ENCODE measurements at regions not wholly inside any gene's neighbourhood (a gene's known extent, or its start where the extent isn't known, plus 50 kb on each side); places are given as distances from the start of the nearest gene placed in this dataset.

- H3K4me1 Mint-ChIP-seq: peaks cover 10% of the 10 kb centered on the region
- no peak overlapping the region for H3K27ac Mint-ChIP-seq (ENCODE audit: low read depth)
- H3K36me3 Mint-ChIP-seq (ENCODE audit: insufficient read depth): no peaks in the 10 kb centered on the region
- peaks cover 41% of the 10 kb centered on the region for H3K27me3 Mint-ChIP-seq
- DNase-seq (ENCODE audit: low spot score in 2 of 2) (no peak), ATAC-seq (replicated peaks; ENCODE audit: extremely low read depth, poor library complexity, severe bottlenecking) (no peak)
- H3K4me3 Mint-ChIP-seq: no peak overlapping the region
- no peaks in the 10 kb centered on the region for H3K9me3 Mint-ChIP-seq
These were observed 95.4 kb upstream of the LIFR start for GRCh38 chr5:38651806-38652205.

- Mint-ChIP-seq H3K36me3 (ENCODE audit: insufficient read depth) (no peaks in the 10 kb centered on the region), H3K4me3 (no peak overlapping the region), H3K9me3 (no peaks in the 10 kb centered on the region), H3K27ac (ENCODE audit: low read depth) (no peak overlapping the region), H3K27me3 (peaks cover 41% of the 10 kb centered on the region), H3K4me1 (peaks cover 10% of the 10 kb centered on the region)
- no peak for ATAC-seq (replicated peaks; ENCODE audit: extremely low read depth, poor library complexity, severe bottlenecking)
- DNase-seq (ENCODE audit: low spot score in 2 of 2): no peak
These were observed 96.9 kb upstream of the LIFR start for GRCh38 chr5:38653389-38653788.

- Mint-ChIP-seq H3K4me1 (peaks cover 2% of the 10 kb centered on the region), H3K27me3 (peaks cover 37% of the 10 kb centered on the region), H3K27ac (ENCODE audit: low read depth) (no peak overlapping the region), H3K36me3 (ENCODE audit: insufficient read depth) (no peaks in the 10 kb centered on the region), H3K4me3 (no peak overlapping the region), H3K9me3 (no peaks in the 10 kb centered on the region)
- ATAC-seq (replicated peaks; ENCODE audit: extremely low read depth, poor library complexity, severe bottlenecking): no peak
- no peak for DNase-seq (ENCODE audit: low spot score in 2 of 2)
These were observed 99.2 kb upstream of the LIFR start for GRCh38 chr5:38655691-38656090.

GRCh38 chr5:38656568-38656967 lies 100.1 kb upstream of the LIFR start:
- no peak overlapping the region for H3K4me3 Mint-ChIP-seq
- no peaks in the 10 kb centered on the region for H3K9me3 Mint-ChIP-seq
- no peak overlapping the region for H3K27ac Mint-ChIP-seq (ENCODE audit: low read depth)
- H3K4me1 Mint-ChIP-seq: no peaks in the 10 kb centered on the region
- no peak for ATAC-seq (replicated peaks; ENCODE audit: extremely low read depth, poor library complexity, severe bottlenecking)
- DNase-seq (ENCODE audit: low spot score in 2 of 2): no peak
- H3K27me3 Mint-ChIP-seq: peaks cover 42% of the 10 kb centered on the region
- no peaks in the 10 kb centered on the region for H3K36me3 Mint-ChIP-seq (ENCODE audit: insufficient read depth)

GRCh38 chr5:38657020-38657419 lies 100.6 kb upstream of the LIFR start:
- ATAC-seq (replicated peaks; ENCODE audit: extremely low read depth, poor library complexity, severe bottlenecking) (no peak), DNase-seq (ENCODE audit: low spot score in 2 of 2) (no peak)
- Mint-ChIP-seq H3K4me3 (no peak overlapping the region), H3K27ac (ENCODE audit: low read depth) (no peak overlapping the region), H3K27me3 (peaks cover 42% of the 10 kb centered on the region), H3K9me3 (no peaks in the 10 kb centered on the region), H3K4me1 (no peaks in the 10 kb centered on the region), H3K36me3 (ENCODE audit: insufficient read depth) (no peaks in the 10 kb centered on the region)

- H3K4me1 Mint-ChIP-seq: no peaks in the 10 kb centered on the region
- H3K36me3 Mint-ChIP-seq (ENCODE audit: insufficient read depth): no peaks in the 10 kb centered on the region
- DNase-seq (ENCODE audit: low spot score in 2 of 2) (no peak), ATAC-seq (replicated peaks; ENCODE audit: extremely low read depth, poor library complexity, severe bottlenecking) (no peak)
- H3K27me3 Mint-ChIP-seq: peaks cover 56% of the 10 kb centered on the region
- H3K4me3 Mint-ChIP-seq: no peak overlapping the region
- H3K9me3 Mint-ChIP-seq: no peaks in the 10 kb centered on the region
- H3K27ac Mint-ChIP-seq (ENCODE audit: low read depth): no peak overlapping the region
These were observed 103.8 kb upstream of the LIFR start for GRCh38 chr5:38660194-38660668.

- DNase-seq (ENCODE audit: low spot score in 2 of 2): no peak
- no peak for ATAC-seq (replicated peaks; ENCODE audit: extremely low read depth, poor library complexity, severe bottlenecking)
- H3K9me3 Mint-ChIP-seq: no peaks in the 10 kb centered on the region
- no peaks in the 10 kb centered on the region for H3K36me3 Mint-ChIP-seq (ENCODE audit: insufficient read depth)
- H3K27ac Mint-ChIP-seq (ENCODE audit: low read depth): no peak overlapping the region
- no peak overlapping the region for H3K4me3 Mint-ChIP-seq
- no peaks in the 10 kb centered on the region for H3K4me1 Mint-ChIP-seq
- H3K27me3 Mint-ChIP-seq: peaks cover 65% of the 10 kb centered on the region
These were observed 105.6 kb upstream of the LIFR start for GRCh38 chr5:38662090-38662489.

GRCh38 chr5:38663249-38663648 lies 106.8 kb upstream of the LIFR start:
- ATAC-seq (replicated peaks; ENCODE audit: extremely low read depth, poor library complexity, severe bottlenecking): no peak
- no peak for DNase-seq (ENCODE audit: low spot score in 2 of 2)
- no peaks in the 10 kb centered on the region for H3K9me3 Mint-ChIP-seq

GRCh38 chr5:38666668-38667498 lies 110.4 kb upstream of the LIFR start:
- no peaks in the 10 kb centered on the region for H3K9me3 Mint-ChIP-seq
- H3K4me1 Mint-ChIP-seq: no peaks in the 10 kb centered on the region
- ATAC-seq (replicated peaks; ENCODE audit: extremely low read depth, poor library complexity, severe bottlenecking) (no peak), DNase-seq (ENCODE audit: low spot score in 2 of 2) (no peak)
- H3K36me3 Mint-ChIP-seq (ENCODE audit: insufficient read depth): no peaks in the 10 kb centered on the region
- H3K4me3 Mint-ChIP-seq: no peak overlapping the region
- peaks cover 42% of the 10 kb centered on the region for H3K27me3 Mint-ChIP-seq
- H3K27ac Mint-ChIP-seq (ENCODE audit: low read depth): no peak overlapping the region

More at GRCh38 chr5:38663249-38663648, 106.8 kb upstream of the LIFR start:
- Mint-ChIP-seq H3K27ac (ENCODE audit: low read depth) (no peak overlapping the region), H3K4me3 (no peak overlapping the region), H3K27me3 (peaks cover 69% of the 10 kb centered on the region), H3K4me1 (no peaks in the 10 kb centered on the region), H3K36me3 (ENCODE audit: insufficient read depth) (no peaks in the 10 kb centered on the region)

GRCh38 chr5:38667499-38667776 lies 111.0 kb upstream of the LIFR start:
- no peak overlapping the region for H3K27ac Mint-ChIP-seq (ENCODE audit: low read depth)
- H3K4me3 Mint-ChIP-seq: no peak overlapping the region
- ATAC-seq (replicated peaks; ENCODE audit: extremely low read depth, poor library complexity, severe bottlenecking) (no peak), DNase-seq (ENCODE audit: low spot score in 2 of 2) (no peak)
- no peaks in the 10 kb centered on the region for H3K36me3 Mint-ChIP-seq (ENCODE audit: insufficient read depth)
- H3K27me3 Mint-ChIP-seq: peaks cover 36% of the 10 kb centered on the region
- no peaks in the 10 kb centered on the region for H3K4me1 Mint-ChIP-seq
- H3K9me3 Mint-ChIP-seq: no peaks in the 10 kb centered on the region

- H3K36me3 Mint-ChIP-seq (ENCODE audit: insufficient read depth): no peaks in the 10 kb centered on the region
These were observed 113.0 kb upstream of the LIFR start for GRCh38 chr5:38669361-38669880.

GRCh38 chr5:38670066-38670465 lies 113.6 kb upstream of the LIFR start:
- no peaks in the 10 kb centered on the region for H3K9me3 Mint-ChIP-seq
- no peaks in the 10 kb centered on the region for H3K4me1 Mint-ChIP-seq
- H3K27ac Mint-ChIP-seq (ENCODE audit: low read depth): no peak overlapping the region
- H3K4me3 Mint-ChIP-seq: no peak overlapping the region
- no peak for DNase-seq (ENCODE audit: low spot score in 2 of 2)
- peaks cover 44% of the 10 kb centered on the region for H3K27me3 Mint-ChIP-seq
- ATAC-seq (replicated peaks; ENCODE audit: extremely low read depth, poor library complexity, severe bottlenecking): no peak
- H3K36me3 Mint-ChIP-seq (ENCODE audit: insufficient read depth): no peaks in the 10 kb centered on the region

More at GRCh38 chr5:38669361-38669880, 113.0 kb upstream of the LIFR start:
- peaks cover 49% of the 10 kb centered on the region for H3K27me3 Mint-ChIP-seq
- H3K27ac Mint-ChIP-seq (ENCODE audit: low read depth): no peak overlapping the region
- no peaks in the 10 kb centered on the region for H3K4me1 Mint-ChIP-seq
- no peak overlapping the region for H3K4me3 Mint-ChIP-seq
- DNase-seq (ENCODE audit: low spot score in 2 of 2) (no peak), ATAC-seq (replicated peaks; ENCODE audit: extremely low read depth, poor library complexity, severe bottlenecking) (no peak)
- H3K9me3 Mint-ChIP-seq: no peaks in the 10 kb centered on the region

- DNase-seq (ENCODE audit: low spot score in 2 of 2) (no peak), ATAC-seq (replicated peaks; ENCODE audit: extremely low read depth, poor library complexity, severe bottlenecking) (no peak)
- Mint-ChIP-seq H3K4me3 (no peak overlapping the region), H3K27me3 (peaks cover 43% of the 10 kb centered on the region), H3K4me1 (no peaks in the 10 kb centered on the region), H3K27ac (ENCODE audit: low read depth) (no peak overlapping the region), H3K36me3 (ENCODE audit: insufficient read depth) (no peaks in the 10 kb centered on the region), H3K9me3 (no peaks in the 10 kb centered on the region)
These were observed 114.4 kb upstream of the LIFR start for GRCh38 chr5:38670878-38671277.

All from central memory CD8-positive, alpha-beta T cell (primary cell).